ENCODE measurements at regions not wholly inside any gene's neighbourhood (a gene's known extent, or its start where the extent isn't known, plus 50 kb on each side); places are given as distances from the start of the nearest gene placed in this dataset.
"Not testable (repeated sequence)": the region's sequence is repeated elsewhere in the genome, so short reads cannot be mapped to it uniquely, and the experiment has no call there.

GRCh38 chr6:147674099-147674498, 165.6 kb downstream of the SAMD5 start:
- no peak for DNase-seq

GRCh38 chr6:147674794-147675193, 166.3 kb downstream of the SAMD5 start:
- DNase-seq = no peak

GRCh38 chr6:147675281-147675680, 166.8 kb downstream of the SAMD5 start:
- no peak for DNase-seq

DNA sequence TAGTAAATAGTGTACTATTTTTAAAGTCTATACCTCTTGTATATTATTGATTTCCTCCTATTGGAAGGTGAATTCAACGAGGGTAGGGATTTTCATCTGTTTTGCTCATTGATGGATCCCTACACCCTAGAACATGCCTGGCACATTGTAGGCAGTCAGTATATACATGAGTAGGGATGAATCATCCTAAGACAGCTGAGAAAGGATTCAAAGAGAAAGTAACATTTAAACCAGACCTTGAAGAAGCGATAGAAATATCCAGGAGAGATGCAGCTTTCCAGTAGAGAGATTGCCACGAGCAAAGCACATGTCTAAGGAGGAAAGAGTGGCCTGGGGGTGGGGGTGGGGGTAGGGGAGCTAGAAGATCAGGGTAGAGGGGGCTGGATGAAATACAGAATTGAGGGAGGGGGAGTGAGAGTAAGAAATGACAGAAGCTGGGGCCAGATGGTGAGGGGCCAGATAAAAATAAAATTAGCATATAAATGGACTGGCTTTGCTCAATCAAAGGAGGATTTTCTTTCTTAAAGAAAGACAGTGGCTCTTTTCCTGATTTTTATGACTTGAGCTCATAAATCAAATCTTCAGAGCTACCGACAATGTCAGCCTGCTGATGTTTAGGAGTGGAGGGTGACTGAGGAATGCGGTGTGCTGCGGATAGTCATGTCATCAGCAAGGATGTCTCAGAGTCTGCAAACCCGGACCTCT, 168.2 kb downstream of the SAMD5 start:
- no peak for DNase-seq

- DNase-seq = no peak
Measured at GRCh38 chr6:147677647-147678046, 169.2 kb downstream of the SAMD5 start.

DNA sequence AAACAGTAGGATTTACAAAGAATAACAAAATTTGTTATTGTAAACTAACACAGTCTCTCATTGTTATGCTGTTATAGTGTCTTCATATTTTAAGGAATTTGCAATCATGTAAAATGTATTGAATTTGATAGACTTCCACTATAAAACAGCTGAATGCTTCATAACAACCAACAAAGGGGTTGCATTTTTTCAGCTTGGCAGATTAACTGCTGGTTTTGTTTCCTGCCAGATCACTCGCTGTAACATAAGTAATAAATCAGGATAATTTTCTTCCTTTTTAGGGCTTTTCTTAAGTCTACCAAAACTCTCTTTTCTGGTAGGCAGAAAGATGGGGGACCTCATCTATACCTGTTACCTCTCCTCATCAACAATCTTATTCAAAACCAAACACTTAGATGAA, 169.8 kb downstream of the SAMD5 start:
- no peak for DNase-seq

DNA sequence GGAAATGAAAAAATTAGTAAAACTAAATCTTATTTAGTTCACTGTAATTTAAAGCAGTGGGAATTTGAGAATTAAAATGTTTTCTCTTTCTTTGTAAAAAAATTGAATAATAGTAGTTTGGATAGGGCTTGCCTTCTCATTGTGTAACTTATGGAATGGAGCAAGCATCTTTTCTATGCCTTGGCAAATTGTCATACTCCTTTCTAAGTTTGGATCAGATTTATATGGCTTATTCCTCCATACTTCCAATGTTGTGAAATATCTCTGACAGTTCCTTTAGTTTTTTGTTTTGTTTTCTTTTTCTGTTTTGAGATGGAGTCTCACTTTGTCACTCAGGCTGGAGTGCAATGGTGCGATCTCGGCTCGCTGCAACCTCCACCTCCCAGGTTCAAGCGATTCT, 176.4 kb downstream of the SAMD5 start:
- no peak for DNase-seq

DNA sequence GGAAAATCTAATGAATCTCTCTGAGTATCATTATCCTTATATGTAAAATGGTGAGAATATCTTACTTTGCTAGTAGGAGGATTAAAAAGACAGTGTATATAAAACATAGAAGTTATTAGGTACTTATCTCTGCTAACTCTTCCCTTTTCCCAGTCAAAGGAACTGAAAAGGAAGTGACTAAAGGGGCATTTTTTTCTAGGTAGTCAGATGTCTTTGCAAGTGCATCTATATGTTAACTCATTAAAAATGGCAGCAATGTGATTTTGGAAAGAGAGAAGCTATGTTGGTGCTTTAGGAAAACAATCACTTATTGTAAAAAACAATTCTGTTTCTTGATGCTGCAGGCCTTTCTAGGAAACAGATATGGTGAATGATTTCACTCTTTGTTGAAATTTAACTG, 180.9 kb downstream of the SAMD5 start:
- DNase-seq = no peak

DNA sequence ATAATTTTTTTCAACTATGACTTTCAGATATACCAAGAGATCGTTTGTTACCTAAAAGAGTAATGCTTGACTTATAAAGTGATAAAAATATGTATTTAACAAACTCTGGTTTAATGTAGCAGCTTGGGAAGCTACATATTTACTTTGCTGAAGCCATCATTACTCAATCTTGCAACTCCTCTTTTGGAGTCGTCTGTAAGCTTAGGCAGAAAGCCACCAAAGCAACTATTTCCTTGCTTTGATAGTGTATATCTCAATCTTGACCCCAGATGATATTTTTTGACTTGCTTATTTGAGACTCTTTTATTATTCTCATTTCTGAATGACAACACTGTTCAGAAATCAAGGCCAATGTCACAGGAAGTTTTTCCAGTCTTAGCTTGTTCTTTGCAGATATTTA, 183.0 kb downstream of the SAMD5 start:
- no peak for DNase-seq

DNA sequence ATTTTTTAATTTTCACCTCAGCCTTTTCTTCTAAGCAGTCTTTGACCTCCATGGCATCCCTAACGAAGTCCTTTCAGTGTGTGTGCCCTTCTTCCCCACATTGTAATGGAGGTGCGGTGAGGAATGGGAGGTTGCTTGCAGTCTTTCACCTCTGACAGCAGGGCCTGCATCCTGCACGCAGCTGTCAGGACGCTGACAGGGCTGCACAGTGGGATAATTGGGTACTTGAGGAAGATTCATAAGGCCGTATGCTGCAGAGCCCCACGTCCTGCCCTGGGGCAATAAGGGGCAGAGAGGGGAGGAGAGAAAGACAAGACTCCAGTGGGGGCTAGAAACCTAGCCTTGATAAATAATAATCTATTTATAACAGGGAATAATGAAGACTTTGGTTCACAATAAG, 184.7 kb downstream of the SAMD5 start:
- no peak for DNase-seq

GRCh38 chr6:147694556-147694955, 186.1 kb downstream of the SAMD5 start:
- DNase-seq = not testable (repeated sequence)

DNA sequence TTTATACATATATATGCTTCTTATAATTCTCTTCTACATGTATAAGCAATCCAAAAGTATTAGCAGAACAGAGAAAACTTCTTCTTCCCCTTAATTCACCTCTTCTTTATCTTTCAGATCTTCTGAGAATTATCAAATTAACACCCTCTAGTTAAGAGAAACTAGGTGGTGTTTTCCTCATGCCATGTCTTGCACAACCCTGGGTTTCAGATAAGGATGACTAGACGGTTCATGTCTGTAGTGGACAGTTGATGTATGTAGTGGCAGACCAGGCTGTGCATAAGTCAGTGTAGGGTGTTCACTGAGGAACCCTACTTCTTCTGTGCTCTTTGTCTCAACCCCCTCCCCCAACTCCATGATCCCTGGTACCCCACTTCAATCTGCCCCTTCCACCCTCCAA, 187.3 kb downstream of the SAMD5 start:
- no peak for DNase-seq

DNA sequence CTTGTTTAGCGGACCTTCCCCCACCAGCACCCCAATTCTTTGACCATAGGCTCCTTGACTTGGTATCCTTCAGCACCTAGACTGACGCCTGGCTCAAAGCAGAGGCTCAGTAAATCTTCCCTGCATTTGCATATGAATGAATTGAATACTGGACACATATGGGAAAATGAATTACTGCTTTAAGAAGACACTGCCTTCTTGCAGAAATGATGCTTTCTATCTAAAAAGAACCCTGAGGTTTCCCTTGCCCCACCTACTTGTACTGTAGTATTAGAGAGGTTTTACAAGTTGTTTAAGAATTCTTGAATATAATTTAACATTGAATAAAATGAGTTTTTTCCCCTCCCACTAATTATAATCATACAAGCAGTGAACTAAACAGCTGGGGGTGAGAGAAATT, 190.7 kb downstream of the SAMD5 start:
- DNase-seq = no peak

GRCh38 chr6:147699637-147700036, 191.1 kb downstream of the SAMD5 start:
- no peak for DNase-seq

- no peak for DNase-seq
Measured at GRCh38 chr6:147700436-147701209, 192.1 kb downstream of the SAMD5 start.

DNA sequence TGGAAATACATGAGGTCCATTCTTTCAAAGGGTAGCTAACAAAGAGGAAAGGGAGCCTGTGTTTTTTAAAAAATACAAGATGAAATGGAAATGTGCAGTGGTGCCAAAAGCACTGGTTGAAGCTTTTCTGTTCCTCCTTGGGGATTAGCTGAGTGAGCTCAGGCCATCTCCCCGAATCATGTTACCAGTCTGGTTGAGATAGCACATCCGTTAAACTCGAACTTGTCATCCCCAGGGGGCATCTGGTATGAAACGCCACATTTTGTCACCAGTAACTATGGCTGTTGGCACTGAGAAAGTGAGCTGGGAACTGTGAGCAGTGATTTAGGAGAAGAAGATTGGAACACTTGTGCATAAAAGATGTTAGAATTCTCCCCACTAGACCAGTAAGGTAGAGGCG, 196.2 kb downstream of the SAMD5 start:
- DNase-seq = no peak

DNA sequence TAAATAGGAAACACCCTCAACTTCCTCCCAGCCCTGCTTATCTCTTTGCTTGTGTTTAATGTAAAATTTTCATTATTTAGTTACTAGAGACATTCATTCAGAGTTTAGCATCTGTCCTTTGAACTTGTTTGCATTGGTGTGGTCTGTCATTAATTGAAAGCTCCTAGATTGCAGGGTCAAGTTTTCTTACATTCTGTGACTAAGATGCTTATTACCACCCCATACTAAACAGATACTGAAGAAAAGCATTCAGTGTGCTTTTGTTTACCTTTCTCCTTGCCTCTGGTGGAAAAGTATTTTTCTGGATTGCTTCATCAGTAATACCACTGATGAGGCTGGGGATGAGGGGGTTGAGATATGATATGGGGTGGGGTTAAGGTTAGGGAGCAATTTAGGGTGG, 199.0 kb downstream of the SAMD5 start:
- no peak for DNase-seq

DNA sequence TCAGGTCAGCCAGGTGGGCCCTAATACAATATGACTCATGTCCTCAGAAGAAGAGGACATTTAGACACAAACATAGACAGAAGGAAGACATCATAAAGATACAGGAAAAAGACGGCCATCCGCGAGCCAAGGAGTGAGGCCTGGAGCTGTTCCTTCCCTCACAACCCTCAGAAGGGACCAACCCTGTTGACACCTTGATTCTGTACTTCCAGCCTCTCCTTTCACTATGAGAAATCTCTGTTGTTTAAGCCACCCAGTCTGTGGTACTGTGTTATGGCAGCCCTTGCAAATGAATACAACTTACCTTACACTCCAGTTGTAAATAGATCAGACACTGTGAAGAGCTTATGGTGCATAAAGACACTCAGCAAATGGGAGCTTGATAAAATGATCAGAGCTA, 199.7 kb downstream of the SAMD5 start:
- no peak for DNase-seq

DNA sequence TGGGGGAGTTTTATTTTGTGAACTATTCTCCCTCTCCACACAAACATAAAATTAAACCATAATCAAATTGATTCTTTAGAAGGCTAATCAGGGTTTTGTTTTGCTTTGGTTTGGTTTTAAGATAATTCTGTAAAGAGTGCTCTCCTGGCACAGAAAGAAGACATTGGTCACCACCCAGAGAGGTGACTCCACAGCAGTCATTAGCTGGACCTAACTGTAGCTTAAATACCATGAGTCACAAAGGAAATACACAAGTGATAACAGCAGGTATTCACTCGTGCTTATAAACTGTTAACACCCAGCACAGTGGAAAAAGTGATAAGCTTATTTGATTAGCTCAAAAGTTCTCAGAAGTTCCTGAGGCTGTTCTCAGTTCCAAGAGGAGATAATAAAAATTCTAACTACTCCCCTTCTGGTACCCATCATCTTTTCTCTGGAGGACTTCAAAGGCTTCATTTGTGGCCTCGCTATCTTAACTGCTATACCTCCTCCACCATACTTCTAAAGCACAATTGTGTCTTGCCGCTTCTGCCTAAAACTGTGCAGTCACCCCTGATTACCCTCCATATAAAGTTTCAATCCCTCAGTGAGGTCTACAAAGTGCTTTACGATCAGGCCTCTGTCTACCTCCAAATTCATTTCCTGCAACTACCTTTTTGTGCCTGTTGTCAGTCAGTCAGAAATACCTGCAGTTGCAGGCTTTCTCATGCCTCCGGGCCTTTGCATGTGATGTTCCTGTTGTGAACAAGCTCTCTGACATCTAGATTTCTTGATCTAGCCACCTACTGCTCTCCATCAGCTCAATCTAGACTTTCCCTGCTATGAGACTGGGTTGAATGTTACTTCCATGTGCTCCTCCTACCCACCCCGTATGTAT, 201.1 kb downstream of the SAMD5 start:
- DNase-seq = no peak

- no peak for DNase-seq
Measured at GRCh38 chr6:147710890-147711289, 202.4 kb downstream of the SAMD5 start.

GRCh38 chr6:147711476-147711875, 203.0 kb downstream of the SAMD5 start:
- DNase-seq = no peak

GRCh38 chr6:147712841-147713240, 204.4 kb downstream of the SAMD5 start:
- DNase-seq = no peak

DNA sequence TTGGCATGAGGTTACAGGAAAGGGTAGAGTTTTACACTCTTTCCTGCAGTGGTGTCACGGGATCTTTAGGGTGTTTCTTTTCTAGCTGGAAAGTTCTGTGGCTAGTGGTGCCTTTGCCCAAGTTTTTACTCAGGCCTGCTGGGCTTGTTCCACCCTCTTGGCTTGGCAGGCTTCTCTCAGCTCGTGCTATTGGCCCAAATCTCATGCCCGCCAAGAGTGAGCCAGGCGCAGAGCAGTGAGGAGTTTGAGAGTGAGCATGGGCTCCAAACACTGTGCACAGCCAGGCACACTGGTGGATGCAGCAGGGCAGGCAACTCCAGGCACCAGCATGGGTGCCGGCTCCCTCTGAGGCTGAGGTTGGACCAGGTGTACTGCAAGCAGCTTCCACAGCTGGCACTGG, 206.5 kb downstream of the SAMD5 start:
- DNase-seq = no peak

DNA sequence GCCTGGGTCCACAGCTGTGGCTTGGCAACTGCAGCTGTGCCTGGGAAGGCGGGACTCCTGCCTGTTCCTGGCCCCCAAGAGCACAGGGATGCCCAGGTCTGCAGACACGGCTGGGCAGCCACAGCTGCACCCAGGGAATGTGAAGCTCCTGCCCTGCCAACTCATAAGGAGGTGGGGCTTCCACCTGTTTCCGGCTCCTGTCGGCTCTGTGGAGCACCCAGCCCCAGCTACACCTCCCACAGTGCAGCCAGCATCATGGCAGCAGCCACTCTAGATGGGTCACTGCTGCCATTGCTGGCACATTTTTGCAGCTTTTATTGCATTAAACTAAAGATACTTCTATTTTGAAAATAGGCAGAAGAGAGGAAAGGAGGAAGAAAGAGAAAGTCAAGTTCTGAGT, 207.9 kb downstream of the SAMD5 start:
- DNase-seq = no peak
